PFSK-1 (cell line): ENCODE measurements at regions not wholly inside any gene's neighbourhood (a gene's known extent, or its start where the extent isn't known, plus 50 kb on each side); places are given as distances from the start of the nearest gene placed in this dataset.

Experiments used
- FOXP2 ChIP-seq: optimal IDR thresholded peaks from 2 replicates; pipeline ENCODE3; 2011; ENCODE audit warnings: borderline replicate concordance, control low read depth, inconsistent platforms; ENCODE audit not compliant: insufficient read depth; ENCODE audit errors: extremely low read length, extremely low read depth
- POLR2AphosphoS5 ChIP-seq: IDR thresholded peaks from 2 replicates; pipeline ENCODE4 v1.6.1; 2012; ENCODE audit warnings: low read depth, mild to moderate bottlenecking, control low read depth, low read length, moderate library complexity
- REST ChIP-seq, 2 experiments: IDR thresholded peaks; 2 replicates each; pipeline versions ENCODE4 v1.6.1 to v1.8.0; 2011 to 2012; ENCODE audit warnings: low read depth in 2 of 2, low read length in 2 of 2, control low read depth in 1 of 2, inconsistent platforms in 1 of 2, mild to moderate bottlenecking in 1 of 2, moderate library complexity in 1 of 2; ENCODE audit not compliant: insufficient read depth in 1 of 2
- SIN3A ChIP-seq: IDR thresholded peaks from 2 replicates; pipeline ENCODE4 v1.6.1; 2012; ENCODE audit warnings: mild to moderate bottlenecking, low read length, moderate library complexity, borderline replicate concordance; ENCODE audit not compliant: insufficient read depth
- TAF1 ChIP-seq: IDR thresholded peaks from 2 replicates; pipeline ENCODE4 v1.6.1; 2012; ENCODE audit warnings: low read length, control low read depth, borderline replicate concordance; ENCODE audit not compliant: insufficient read depth

DNA sequence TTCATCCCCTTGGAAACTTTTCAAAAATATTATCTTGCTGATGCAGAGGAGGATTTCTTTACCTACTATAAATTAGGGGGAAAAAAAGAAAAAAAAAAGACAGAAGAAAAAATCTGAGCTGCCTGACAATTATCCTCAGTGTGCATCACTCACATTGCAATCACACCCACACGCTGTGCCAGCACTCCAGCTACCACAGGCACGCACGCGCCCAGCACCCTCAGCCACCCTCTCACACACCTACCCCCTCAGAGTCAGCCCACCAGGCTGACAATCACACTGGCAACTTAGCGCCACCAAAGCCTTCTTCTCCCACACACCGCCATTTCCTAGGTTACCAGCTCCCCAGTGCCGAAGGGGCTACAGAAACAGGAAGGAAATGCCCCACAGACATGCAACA, 236.1 kb downstream of the KCNA4 start:
- TF ChIP-seq POLR2AphosphoS5, result no peak
- no peak for TF ChIP-seq REST (IDR thresholded peaks at IDR 0.05; ENCODE audit: insufficient read depth in 1 of 2, low read depth in 2 of 2, low read length in 2 of 2)
- TF ChIP-seq TAF1, result no peak
- no peak for TF ChIP-seq FOXP2
- no peak for TF ChIP-seq SIN3A

DNA sequence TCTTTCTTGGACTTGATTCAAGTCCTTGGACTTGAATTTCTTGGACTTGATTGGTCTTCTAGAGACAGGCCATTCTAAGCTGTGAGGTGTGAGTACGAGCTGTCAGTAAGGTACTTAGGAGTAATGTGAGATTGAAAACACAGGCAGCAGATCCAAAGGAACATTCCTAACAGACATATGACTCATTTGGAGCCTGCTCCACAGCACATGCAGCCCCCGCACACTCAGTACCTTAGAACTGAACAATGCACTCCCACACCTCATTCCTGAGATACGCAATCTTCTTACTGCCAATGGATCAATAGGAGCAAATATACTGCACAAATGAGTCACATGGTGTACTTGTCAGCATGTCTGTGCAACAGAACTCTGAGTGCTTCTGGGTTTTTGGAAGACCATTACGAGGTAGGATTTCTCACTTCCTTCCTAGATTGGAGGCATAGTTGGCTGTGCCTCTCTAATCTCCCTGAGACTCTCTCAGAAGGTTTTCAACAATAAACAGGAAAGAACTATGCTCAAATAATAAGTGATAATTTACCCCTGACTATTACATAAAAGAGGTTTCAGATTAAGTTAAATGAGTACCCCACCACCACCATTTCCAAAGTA, 243.1 kb downstream of the KCNA4 start:
- TF ChIP-seq SIN3A (no peak), REST (IDR thresholded peaks at IDR 0.05; ENCODE audit: insufficient read depth in 1 of 2, low read depth in 2 of 2, low read length in 2 of 2) (no peak), POLR2AphosphoS5 (no peak), TAF1 (no peak), FOXP2 (no peak)

GRCh38 chr11:29756871-29757270, 260.0 kb downstream of the KCNA4 start:
- TF ChIP-seq REST (IDR thresholded peaks at IDR 0.05; ENCODE audit: insufficient read depth in 1 of 2, low read depth in 2 of 2, low read length in 2 of 2) (no peak), SIN3A (no peak), TAF1 (no peak), FOXP2 (no peak), POLR2AphosphoS5 (no peak)

GRCh38 chr11:29755474-29755873, 261.4 kb downstream of the KCNA4 start:
- TF ChIP-seq TAF1 (no peak), POLR2AphosphoS5 (no peak), FOXP2 (no peak), SIN3A (no peak), REST (IDR thresholded peaks at IDR 0.05; ENCODE audit: insufficient read depth in 1 of 2, low read depth in 2 of 2, low read length in 2 of 2) (no peak)
